Stimulated activated CD8-positive, alpha-beta memory T cell treated with anti-CD3 and anti-CD28 coated beads, Interleukin-4, amount 100 ng/mL, for 24 hours (primary cell): ENCODE measurements at regions not wholly inside any gene's neighbourhood (a gene's known extent, or its start where the extent isn't known, plus 50 kb on each side); places are given as distances from the start of the nearest gene placed in this dataset.

Experiments used
- DNase-seq: peaks from one replicate; pipeline ENCODE4 v3.0.0-alpha.2; 2020; ENCODE audit warnings: low read depth

DNA sequence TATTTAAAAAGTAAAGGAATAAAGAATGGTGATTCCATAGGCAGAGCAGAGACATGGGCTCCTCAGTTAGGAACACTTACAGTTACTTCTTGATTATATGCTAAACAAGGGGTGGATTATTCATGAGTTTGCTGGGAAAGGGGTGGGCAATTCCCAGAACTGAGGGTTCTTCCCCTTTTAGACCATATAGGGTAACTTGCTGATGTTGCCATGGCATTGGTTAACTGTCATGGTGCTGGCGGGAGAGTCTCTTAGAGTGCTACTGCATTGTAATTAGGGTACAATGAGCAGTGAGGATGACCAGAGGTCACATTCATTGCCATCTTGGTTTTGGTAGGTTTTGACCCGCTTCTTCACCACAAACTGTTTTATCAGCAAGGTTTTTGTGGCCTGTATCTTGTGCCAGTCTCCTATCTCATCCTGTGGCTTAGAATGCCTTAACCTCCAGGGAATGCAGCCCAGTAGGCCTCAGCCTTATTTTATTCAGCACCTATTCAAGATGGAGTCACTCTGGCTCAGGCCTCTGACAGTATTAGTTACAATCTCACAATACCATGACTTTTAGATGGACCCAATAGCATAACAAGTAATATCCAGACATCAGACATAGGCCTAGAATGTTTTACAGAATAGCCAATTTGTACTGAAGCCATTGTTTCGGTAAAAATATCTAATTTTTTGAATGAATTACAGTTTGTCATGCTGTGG, 106.8 kb downstream of the ZBTB18 start:
- DNase-seq = no peak

DNA sequence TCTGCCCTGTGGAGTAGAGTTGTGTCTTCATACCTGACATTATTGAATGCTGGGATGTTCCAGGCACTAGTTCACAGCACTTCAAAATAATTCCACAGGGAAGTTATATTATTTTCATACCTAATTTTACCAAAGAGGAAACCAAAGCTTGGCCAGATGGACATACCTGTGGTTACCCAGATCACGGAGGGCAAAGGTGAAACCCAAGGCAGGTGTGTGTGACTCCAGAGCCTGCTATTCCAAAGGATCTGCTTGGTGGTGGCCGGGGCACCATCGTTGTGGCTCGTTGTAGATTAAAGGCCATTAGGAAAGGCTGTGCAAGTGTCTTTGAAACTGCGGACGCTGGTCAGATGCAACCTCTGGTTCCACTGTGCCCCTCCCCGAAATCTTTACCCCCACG, 108.6 kb downstream of the ZBTB18 start:
- no peak for DNase-seq

DNA sequence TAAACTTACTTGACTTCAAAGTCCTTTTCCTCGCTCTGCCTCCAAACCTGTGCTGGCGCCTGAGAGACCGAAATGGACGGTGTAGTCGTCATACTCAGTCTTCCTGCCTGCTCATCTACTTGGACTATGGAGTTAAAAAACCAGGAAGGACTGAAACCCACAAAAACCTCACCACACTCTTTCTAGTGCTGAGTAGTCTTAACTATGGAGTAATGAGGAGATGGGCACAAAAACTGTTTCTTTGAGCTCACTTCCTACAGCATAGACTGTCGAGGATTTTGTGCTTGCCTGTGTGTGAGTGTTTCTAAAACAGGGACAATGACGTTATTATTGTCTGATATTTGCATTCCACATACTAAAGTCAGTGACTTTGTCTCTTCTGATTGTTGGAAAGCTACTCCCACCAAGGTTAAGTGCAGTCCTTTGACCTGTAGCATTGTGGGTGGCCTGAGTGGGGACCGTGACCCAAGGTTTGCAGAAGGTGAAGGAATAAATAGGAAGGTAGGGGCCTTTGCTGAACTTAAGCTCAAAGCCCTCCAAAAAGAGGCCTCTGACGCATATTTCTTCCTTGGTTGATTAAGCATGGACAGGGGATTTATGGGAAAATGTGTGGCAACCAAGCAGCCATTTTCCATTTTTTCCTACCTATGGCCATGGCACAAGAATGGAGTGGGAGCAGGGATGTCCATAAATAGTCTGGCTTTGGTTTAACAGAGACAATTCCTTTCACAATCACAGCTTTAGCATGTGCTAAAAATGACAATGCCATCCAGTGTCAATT, 109.6 kb downstream of the ZBTB18 start:
- no peak for DNase-seq

- DNase-seq = no peak
These were observed 110.1 kb downstream of the ZBTB18 start for GRCh38 chr1:244161236-244161510.

- DNase-seq = no peak
These were observed 111.9 kb downstream of the ZBTB18 start for GRCh38 chr1:244162786-244163530.

GRCh38 chr1:244163861-244164510, 112.9 kb downstream of the ZBTB18 start:
- DNase-seq = no peak

DNA sequence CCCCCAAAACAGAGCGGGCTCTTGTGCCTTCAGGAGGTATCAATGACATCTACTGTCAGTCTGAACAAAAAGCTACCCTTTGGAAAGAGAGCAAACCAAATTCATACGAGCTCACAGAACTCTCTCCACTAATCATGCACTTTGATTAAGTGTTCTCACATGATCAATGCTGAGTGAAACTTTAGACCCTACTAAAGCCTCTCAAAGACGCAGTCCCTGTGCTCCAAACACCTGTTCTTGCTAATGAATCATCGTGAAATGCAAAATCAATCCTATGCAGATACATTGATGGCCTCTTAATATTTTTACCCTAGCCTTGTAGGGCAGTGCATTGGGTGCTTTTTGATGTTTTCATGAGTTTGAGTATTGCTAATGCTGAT, 113.4 kb downstream of the ZBTB18 start:
- DNase-seq = no peak

DNA sequence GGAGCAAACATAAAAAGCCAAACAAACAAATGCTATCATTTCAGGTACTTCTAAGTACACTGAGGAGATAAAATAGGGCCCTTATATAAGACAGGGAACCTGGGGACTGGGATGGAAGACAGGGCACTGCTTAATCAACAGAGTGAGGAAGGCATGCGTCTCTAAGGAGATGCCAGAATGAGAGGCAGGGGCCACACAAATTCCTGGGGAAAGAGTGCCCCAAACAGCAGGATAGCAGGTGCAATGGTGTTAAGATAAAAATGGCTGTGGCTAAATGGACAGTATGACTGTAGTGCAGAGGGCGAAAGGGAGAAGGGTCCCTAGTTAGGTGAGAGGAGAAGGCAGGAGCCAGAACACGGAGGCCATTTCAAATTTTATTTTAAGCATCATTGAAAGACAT, 113.9 kb downstream of the ZBTB18 start:
- DNase-seq = no peak

DNA sequence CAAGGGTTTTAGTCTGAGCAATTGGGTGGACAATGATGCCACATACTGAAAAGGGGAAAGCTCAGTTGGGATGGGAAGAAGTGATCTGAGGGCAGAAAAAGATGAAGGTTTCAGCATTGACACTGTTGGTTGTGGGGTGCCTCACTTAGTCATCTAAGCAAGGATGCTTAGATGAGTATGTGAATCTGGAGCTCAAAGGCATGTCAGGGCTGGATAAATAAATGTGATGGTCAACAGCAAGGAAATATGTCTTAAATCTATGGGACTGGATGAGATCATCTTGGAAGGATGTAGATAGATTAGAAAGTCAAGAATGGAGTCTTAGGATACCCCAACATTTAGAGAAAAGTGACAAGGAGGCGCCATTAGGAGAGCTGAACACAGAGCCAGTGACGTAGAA, 114.6 kb downstream of the ZBTB18 start:
- DNase-seq = no peak

GRCh38 chr1:244171241-244171985, 120.3 kb downstream of the ZBTB18 start:
- DNase-seq = no peak

DNA sequence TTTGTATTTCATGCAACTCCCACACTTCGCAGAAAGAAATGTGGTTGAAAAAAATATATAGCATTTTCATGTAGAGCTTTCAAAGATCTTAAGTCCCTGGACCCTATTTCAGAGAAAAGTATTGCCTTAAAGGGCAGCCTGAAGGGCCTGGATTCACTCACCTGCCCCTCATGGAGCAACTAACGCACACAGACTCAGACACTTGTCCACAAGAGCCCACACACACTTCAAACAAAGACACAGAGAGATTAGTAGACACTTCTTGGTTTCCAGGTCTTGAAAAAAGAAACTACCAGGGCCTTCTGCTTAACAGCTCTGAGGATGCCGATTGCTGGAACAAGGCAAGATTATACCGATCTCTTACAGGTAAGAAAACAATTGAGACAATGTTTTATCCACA, 122.2 kb downstream of the ZBTB18 start:
- no peak for DNase-seq

DNA sequence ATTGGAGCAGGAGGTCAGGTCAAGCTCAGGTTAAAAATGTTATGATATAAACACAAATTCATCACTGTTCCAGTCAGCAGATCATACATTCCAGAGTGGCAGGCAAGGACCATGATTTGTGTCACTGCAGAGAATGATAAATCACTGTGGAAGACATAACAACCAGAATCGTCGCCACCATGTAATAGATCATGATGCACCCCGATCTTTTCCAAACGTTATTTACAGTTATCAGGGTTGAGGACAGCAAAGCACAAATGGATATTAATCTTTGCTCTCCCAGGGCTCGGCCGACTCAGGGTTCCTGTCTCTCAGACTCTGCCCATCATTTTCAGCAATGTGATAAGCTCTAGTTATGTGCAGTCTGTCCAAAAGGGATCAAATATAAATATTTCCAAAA, 122.7 kb downstream of the ZBTB18 start:
- DNase-seq = no peak

- no peak for DNase-seq
These were observed 123.9 kb downstream of the ZBTB18 start for GRCh38 chr1:244174922-244175521.

DNA sequence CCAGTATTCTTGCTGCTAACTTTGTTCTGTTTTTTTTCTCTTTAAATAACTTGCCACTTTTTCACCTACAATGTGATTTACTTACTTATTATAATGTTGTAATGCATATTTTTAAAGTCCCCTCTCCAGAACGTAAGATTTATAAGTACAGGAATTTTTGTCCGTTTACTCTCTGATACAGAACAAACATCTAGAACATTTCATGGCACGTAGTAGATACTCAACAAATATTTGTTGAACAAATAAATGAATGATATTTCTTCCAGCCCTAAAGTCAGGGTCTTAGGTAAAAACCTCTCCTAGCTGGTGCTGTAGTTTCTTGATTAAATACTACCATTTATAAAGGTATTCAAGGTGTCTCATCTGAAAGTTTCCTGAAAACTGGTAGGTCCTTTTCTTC, 125.1 kb downstream of the ZBTB18 start:
- DNase-seq = no peak

DNA sequence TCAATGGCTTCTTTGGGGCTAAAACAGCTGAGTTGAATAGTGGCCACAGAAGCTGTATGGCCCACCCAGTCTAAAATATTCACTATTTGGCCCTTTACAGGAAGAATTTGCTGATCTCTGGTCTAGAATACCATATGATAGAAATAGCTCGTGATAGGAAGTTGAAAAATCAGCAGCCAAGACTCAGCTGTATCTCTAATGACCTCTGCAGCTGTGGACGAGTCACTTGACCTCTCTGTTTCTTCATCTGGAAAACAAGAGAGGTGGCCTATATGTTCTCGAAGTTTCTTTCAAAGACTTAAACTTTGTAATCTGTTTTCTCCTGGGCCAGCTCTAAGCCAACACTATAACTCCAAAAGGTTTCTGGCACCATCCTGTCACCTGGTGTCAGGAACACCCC, 129.2 kb downstream of the ZBTB18 start:
- DNase-seq = no peak

DNA sequence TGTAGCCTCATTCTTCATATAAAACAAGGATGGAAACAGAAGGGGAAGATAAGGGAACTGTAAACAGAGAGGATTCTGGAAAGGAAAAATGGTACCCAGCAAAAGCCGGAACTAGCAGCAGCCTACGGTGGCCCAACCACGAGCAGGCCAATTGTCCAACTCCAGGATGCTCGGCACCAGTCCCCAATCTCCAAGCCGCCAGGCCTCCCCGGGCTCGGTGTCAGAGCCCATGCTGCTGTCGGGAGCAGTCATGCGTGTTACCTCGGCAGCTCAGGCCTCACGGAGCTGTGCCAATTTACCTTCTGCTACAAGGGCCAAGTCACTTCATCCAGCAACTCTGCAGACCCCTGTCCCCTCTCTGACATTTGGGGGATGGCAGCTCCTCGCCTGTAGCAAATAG, 130.8 kb downstream of the ZBTB18 start:
- no peak for DNase-seq

- DNase-seq = no peak
These were observed 132.0 kb downstream of the ZBTB18 start for GRCh38 chr1:244183037-244183436.

GRCh38 chr1:244186372-244186771, 135.3 kb downstream of the ZBTB18 start:
- DNase-seq = no peak

DNA sequence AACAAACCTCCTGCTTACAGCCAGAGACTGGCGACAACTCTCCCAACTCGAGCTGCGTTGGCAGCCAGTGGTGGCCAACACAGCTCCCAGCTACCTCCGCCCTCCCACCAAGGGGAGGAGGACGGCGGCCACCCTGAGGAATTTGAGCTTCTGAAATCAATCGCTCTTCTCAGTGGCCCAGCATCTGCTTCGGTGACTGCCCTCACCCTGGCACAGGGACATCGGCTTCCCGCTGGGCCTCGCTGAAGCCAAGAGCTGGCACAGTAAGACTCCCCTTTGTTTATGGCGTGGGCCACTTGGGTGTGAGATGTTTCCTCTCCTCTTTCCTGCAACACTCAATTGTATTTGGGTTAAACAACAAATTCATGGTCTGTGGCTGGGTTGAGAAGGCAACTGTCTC, 136.2 kb downstream of the ZBTB18 start:
- DNase-seq = no peak

GRCh38 chr1:244191581-244191980, 140.5 kb downstream of the ZBTB18 start:
- no peak for DNase-seq

DNA sequence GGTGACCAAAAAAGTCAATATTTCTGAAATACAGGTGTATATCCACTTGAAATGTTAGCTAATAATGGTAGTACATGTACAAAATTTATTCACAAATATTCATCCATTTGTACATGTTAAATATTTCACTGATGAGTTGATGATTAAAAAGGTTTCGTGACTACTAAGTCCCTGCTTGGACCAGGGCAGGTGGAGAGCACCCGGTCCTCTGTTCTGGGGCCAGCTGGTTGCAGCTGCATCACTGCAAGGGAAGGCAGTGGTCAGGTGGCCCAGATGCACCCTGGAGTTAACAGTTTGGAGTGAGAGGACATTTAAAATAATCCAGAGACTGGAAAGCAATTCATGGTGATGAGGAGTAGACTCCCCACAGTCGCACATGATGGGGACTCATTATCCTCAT, 141.2 kb downstream of the ZBTB18 start:
- no peak for DNase-seq
